Mesenchymal stem cell (in vitro differentiated cells and primary cell): ENCODE measurements at regions not wholly inside any gene's neighbourhood (a gene's known extent, or its start where the extent isn't known, plus 50 kb on each side); places are given as distances from the start of the nearest gene placed in this dataset.

Source experiments
- DNase-seq: peaks from one replicate; pipeline ENCODE4 v3.0.0-alpha.2; 2013
- H2AFZ ChIP-seq: one replicate; pipeline ENCODE4 v1.6.1; 2013; ENCODE audit warnings: low read depth, mild to moderate bottlenecking, control low read depth, inconsistent platforms, low read length, moderate library complexity
- H2AK5ac ChIP-seq: 2 replicates; pipeline ENCODE4 v1.6.1; 2013; ENCODE audit warnings: low read length, moderate library complexity, mild to moderate bottlenecking, inconsistent platforms; ENCODE audit not compliant: severe bottlenecking
- H2BK120ac ChIP-seq: one replicate; pipeline ENCODE4 v1.6.1; 2013; ENCODE audit warnings: low read depth, mild to moderate bottlenecking, inconsistent platforms, low read length, moderate library complexity
- H2BK12ac ChIP-seq, 2 experiments: one replicate each; pipeline ENCODE4 v1.6.1; 2013; ENCODE audit warnings: inconsistent platforms in 2 of 2, low read length in 2 of 2, mild to moderate bottlenecking in 2 of 2, moderate library complexity in 2 of 2, control low read depth in 1 of 2
- H2BK15ac ChIP-seq: one replicate; pipeline ENCODE4 v1.6.1; 2013; ENCODE audit warnings: mild to moderate bottlenecking, low read depth, inconsistent platforms; ENCODE audit not compliant: poor library complexity, severe bottlenecking
- H2BK5ac ChIP-seq: 2 replicates; pipeline ENCODE4 v1.6.1; 2013; ENCODE audit warnings: low read depth, mild to moderate bottlenecking, low read length, control low read depth, inconsistent platforms; ENCODE audit not compliant: poor library complexity, severe bottlenecking
- H3K14ac ChIP-seq, 2 experiments: one replicate each; pipeline ENCODE4 v1.6.1; 2013; ENCODE audit warnings: inconsistent platforms in 2 of 2, low read length in 2 of 2, control low read depth in 1 of 2, mild to moderate bottlenecking in 1 of 2, moderate library complexity in 1 of 2
- H3K18ac ChIP-seq, 2 experiments: one replicate each; pipeline ENCODE4 v1.6.1; 2013; ENCODE audit warnings: inconsistent platforms in 2 of 2, low read length in 2 of 2, control low read depth in 1 of 2, low read depth in 1 of 2, mild to moderate bottlenecking in 1 of 2
- H3K23ac ChIP-seq, 2 experiments: one replicate each; pipeline ENCODE4 v1.6.1; 2013; ENCODE audit warnings: inconsistent platforms in 2 of 2, low read length in 2 of 2, mild to moderate bottlenecking in 2 of 2, moderate library complexity in 2 of 2, control low read depth in 1 of 2
- H3K27ac ChIP-seq: 2 replicates; pipeline ENCODE4 v1.5.1; 2013; ENCODE audit warnings: mild to moderate bottlenecking, moderate library complexity, low read length, control low read depth, inconsistent platforms; ENCODE audit not compliant: poor library complexity, severe bottlenecking
- H3K27me3 ChIP-seq, 2 experiments: 2 replicates each; pipeline versions ENCODE4 v1.6.1 to v1.7.0; 2013; ENCODE audit warnings: low read length in 2 of 2, mild to moderate bottlenecking in 2 of 2, moderate library complexity in 2 of 2, control low read depth in 1 of 2, inconsistent platforms in 1 of 2; ENCODE audit not compliant: control insufficient read depth in 1 of 2, insufficient read depth in 1 of 2
- H3K36me3 ChIP-seq, 2 experiments: 2 replicates each; pipeline versions ENCODE4 v1.6.1 to v1.7.0; 2013; ENCODE audit warnings: low read length in 2 of 2, control low read depth in 1 of 2, inconsistent platforms in 1 of 2, low read depth in 1 of 2, mild to moderate bottlenecking in 1 of 2; ENCODE audit not compliant: insufficient read depth in 2 of 2, control insufficient read depth in 1 of 2
- H3K4ac ChIP-seq, 2 experiments: one replicate each; pipeline ENCODE4 v1.6.1; 2013; ENCODE audit warnings: inconsistent platforms in 2 of 2, low read length in 2 of 2, mild to moderate bottlenecking in 2 of 2, moderate library complexity in 2 of 2, control low read depth in 1 of 2, low read depth in 1 of 2
- H3K4me1 ChIP-seq: 2 replicates; pipeline ENCODE4 v1.6.1; 2013; ENCODE audit warnings: low read depth, low read length, control low read depth; ENCODE audit not compliant: control insufficient read depth, insufficient read depth
- H3K4me2 ChIP-seq: 2 replicates; pipeline ENCODE4 v1.6.1; 2013; ENCODE audit warnings: low read length, mild to moderate bottlenecking, inconsistent platforms; ENCODE audit not compliant: poor library complexity, severe bottlenecking
- H3K4me3 ChIP-seq, 2 experiments: 2 replicates each; pipeline versions ENCODE4 v1.5.1 to v1.7.0; 2013; ENCODE audit warnings: low read length in 2 of 2, mild to moderate bottlenecking in 2 of 2, control low read depth in 1 of 2, low read depth in 1 of 2; ENCODE audit not compliant: insufficient read depth in 1 of 2
- H3K79me1 ChIP-seq: replicated peaks from 2 replicates; pipeline ENCODE4 v1.6.1; 2013; ENCODE audit warnings: mild to moderate bottlenecking, control low read depth, low read length, inconsistent platforms; ENCODE audit not compliant: poor library complexity, severe bottlenecking
- H3K9ac ChIP-seq: 2 replicates; pipeline ENCODE4 v1.7.0; 2013; ENCODE audit warnings: mild to moderate bottlenecking, low read length, moderate library complexity
- H3K9me3 ChIP-seq: 2 replicates; pipeline ENCODE4 v1.7.0; 2013; ENCODE audit warnings: mild to moderate bottlenecking, low read length; ENCODE audit not compliant: control insufficient read depth
- H4K8ac ChIP-seq: one replicate; pipeline ENCODE4 v1.6.1; 2013; ENCODE audit warnings: inconsistent platforms, mild to moderate bottlenecking, low read length, moderate library complexity
- H4K91ac ChIP-seq: one replicate; pipeline ENCODE4 v1.6.1; 2013; ENCODE audit warnings: mild to moderate bottlenecking, low read length, inconsistent platforms
- WGBS: methylation state at CpG from one replicate; pipeline ENCODE4 v1.1.7; 2013; ENCODE audit warnings: mixed read lengths; 5-methylcytosine and 5-hydroxymethylcytosine counted together

DNA sequence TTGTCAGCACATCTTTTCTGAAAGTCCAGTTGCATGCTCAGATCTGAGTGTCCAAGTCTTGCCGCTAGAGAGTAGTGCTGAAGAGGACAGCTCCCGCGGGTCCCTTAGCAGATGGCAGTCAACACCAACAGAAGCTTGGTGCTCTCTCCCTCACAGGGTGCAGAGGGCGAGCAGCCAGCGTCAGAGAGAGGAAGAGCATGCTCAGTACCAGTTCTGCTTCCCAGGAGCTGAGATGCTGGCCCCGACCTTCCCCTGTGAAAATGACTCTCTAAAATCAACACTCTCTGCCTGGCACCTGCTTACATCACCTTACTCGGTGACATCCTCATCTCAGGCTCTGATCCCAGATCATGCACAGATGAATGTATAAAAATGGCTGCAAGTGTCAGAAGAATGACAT lies 86.0 kb upstream of the TWIST2 start:
- H3K27ac ChIP-seq = no peak overlapping the region
- H3K27me3 ChIP-seq = peaks cover 0 to 53% of the 10 kb centered on the region in 2 experiments
- H3K14ac ChIP-seq = no peak overlapping the region
- WGBS = 51% methylated on average over 6 of the region's 7 CpGs
- H4K91ac ChIP-seq = no peak overlapping the region
- H3K4ac ChIP-seq = no peak overlapping the region
- DNase-seq = peak; percentile 7
- H3K36me3 ChIP-seq = no peaks in the 10 kb centered on the region
- no peaks in the 10 kb centered on the region for H3K4me1 ChIP-seq
- no peak overlapping the region for H2BK15ac ChIP-seq
- no peak overlapping the region for H3K4me3 ChIP-seq
- H3K79me1 ChIP-seq = no peaks in the 10 kb centered on the region
- no peak overlapping the region for H3K23ac ChIP-seq
- H2AFZ ChIP-seq = no peak overlapping the region
- no peak overlapping the region for H3K4me2 ChIP-seq
- H3K9ac ChIP-seq = no peak overlapping the region
- H2BK12ac ChIP-seq = no peak overlapping the region
- H2AK5ac ChIP-seq = no peak overlapping the region
- H2BK120ac ChIP-seq = no peak overlapping the region
- no peak overlapping the region for H3K18ac ChIP-seq
- peaks cover 14% of the 10 kb centered on the region for H3K9me3 ChIP-seq
- no peak overlapping the region for H2BK5ac ChIP-seq
- H4K8ac ChIP-seq = no peak overlapping the region

DNA sequence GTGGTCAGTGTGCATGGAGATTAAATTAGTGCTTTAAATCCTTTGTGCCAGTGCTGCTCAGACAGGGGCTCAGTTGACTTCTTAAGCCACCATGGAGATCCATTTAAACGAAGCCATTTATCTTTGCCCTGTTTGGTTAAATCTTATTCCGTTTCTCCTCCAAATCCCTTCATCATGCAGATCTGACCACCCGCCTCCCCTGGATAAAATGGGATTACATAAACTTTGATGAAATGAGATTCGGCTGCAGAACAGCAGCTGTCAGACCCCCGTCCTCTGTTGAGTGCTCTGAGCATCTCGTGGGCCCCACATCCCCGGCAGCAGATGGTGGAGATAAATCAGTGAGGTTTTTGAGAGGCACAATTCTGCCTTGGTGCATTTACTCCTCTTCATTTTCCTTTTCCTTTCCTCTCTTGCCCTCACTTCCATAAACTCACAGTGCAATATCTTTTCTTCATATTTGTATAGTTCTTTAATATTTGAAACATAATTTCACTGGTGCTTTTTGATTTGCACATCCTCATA lies 84.4 kb upstream of the TWIST2 start:
- no peak overlapping the region for H4K91ac ChIP-seq
- H3K4ac ChIP-seq = no peak overlapping the region
- H4K8ac ChIP-seq = no peak overlapping the region
- H2BK12ac ChIP-seq = no peak overlapping the region
- no peak overlapping the region for H3K4me2 ChIP-seq
- no peaks in the 10 kb centered on the region for H3K36me3 ChIP-seq
- 70% methylated on average over 6 of the region's 7 CpGs for WGBS
- no peak for DNase-seq
- no peak overlapping the region for H3K27ac ChIP-seq
- no peak overlapping the region for H3K9ac ChIP-seq
- H2BK15ac ChIP-seq = no peak overlapping the region
- H3K4me3 ChIP-seq = no peak overlapping the region
- no peaks in the 10 kb centered on the region for H3K4me1 ChIP-seq
- H3K23ac ChIP-seq = no peak overlapping the region
- no peak overlapping the region for H2AFZ ChIP-seq
- H2AK5ac ChIP-seq = no peak overlapping the region
- H3K79me1 ChIP-seq = no peaks in the 10 kb centered on the region
- H3K27me3 ChIP-seq = peaks cover 0 to 67% of the 10 kb centered on the region in 2 experiments
- H2BK120ac ChIP-seq = no peak overlapping the region
- H3K18ac ChIP-seq = no peak overlapping the region
- H3K14ac ChIP-seq = no peak overlapping the region
- peaks cover 30% of the 10 kb centered on the region for H3K9me3 ChIP-seq
- no peak overlapping the region for H2BK5ac ChIP-seq

DNA sequence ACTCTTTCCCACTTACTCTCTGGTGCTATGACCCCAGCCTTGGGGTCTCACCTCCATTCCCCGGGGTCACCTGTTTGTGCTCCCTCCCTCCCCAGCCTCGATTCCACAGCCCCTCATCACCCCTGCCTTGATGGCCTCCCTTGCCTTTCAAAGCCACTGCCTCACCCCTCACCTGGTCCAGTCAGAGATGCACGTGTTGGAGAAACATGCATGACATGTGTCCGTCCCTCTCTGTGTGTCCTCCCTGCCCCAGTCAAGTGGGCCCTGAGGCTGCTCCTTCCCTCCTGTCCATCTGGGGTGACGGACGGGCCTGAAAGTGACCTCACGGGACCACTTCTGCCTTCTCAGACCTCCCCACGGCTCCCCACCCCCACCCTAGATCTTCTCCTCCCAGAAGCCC lies 82.3 kb upstream of the TWIST2 start:
- H3K4me3 ChIP-seq = no peak overlapping the region
- no peak overlapping the region for H3K27ac ChIP-seq
- no peak overlapping the region for H2BK12ac ChIP-seq
- 70% methylated on average over 8 of the region's 8 CpGs for WGBS
- no peak overlapping the region for H4K91ac ChIP-seq
- DNase-seq = no peak
- H2BK5ac ChIP-seq = no peak overlapping the region
- H3K36me3 ChIP-seq = no peaks in the 10 kb centered on the region
- H3K9me3 ChIP-seq = peaks cover 35% of the 10 kb centered on the region
- H2AFZ ChIP-seq = no peak overlapping the region
- no peak overlapping the region for H3K9ac ChIP-seq
- H3K18ac ChIP-seq = no peak overlapping the region
- H2AK5ac ChIP-seq = no peak overlapping the region
- no peak overlapping the region for H3K4me2 ChIP-seq
- no peak overlapping the region for H3K14ac ChIP-seq
- H4K8ac ChIP-seq = no peak overlapping the region
- no peak overlapping the region for H2BK15ac ChIP-seq
- no peak overlapping the region for H3K23ac ChIP-seq
- H3K79me1 ChIP-seq = no peaks in the 10 kb centered on the region
- H3K27me3 ChIP-seq = peaks cover 0 to 76% of the 10 kb centered on the region in 2 experiments
- H3K4ac ChIP-seq = no peak overlapping the region
- no peak overlapping the region for H2BK120ac ChIP-seq
- H3K4me1 ChIP-seq = no peaks in the 10 kb centered on the region

DNA sequence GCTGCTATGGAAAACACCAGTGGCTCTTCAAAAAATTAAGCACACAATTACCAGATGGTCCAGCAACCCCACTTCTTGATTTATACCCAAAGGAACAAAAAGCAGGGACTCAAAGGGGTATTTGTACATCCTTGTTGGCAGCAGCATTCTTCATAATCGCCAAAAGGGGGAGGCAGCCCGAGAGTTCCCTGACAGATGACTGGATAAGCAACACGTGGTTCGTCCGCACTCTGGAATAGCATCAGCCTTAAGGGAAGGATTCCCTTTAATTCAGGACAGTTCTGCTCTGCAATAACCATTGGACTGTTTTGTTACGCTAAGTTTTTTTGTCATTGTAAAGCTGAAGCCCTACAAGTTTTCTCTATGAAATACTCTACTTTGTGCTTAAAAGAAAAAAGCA lies 76.7 kb upstream of the TWIST2 start:
- no peak for DNase-seq
- H2AFZ ChIP-seq = no peak overlapping the region
- no peak overlapping the region for H3K27ac ChIP-seq
- no peak overlapping the region for H3K14ac ChIP-seq
- H3K9me3 ChIP-seq = peaks cover 34% of the 10 kb centered on the region
- H3K23ac ChIP-seq = no peak overlapping the region
- H3K36me3 ChIP-seq = no peaks in the 10 kb centered on the region
- H3K4ac ChIP-seq = no peak overlapping the region
- no peak overlapping the region for H2BK12ac ChIP-seq
- WGBS = 75% methylated on average over 6 of the region's 6 CpGs
- H3K27me3 ChIP-seq = peaks cover 0 to 33% of the 10 kb centered on the region in 2 experiments
- H3K18ac ChIP-seq = no peak overlapping the region
- H4K91ac ChIP-seq = no peak overlapping the region
- H3K4me3 ChIP-seq = no peak overlapping the region
- H3K4me2 ChIP-seq = no peak overlapping the region
- H3K79me1 ChIP-seq = no peaks in the 10 kb centered on the region
- no peak overlapping the region for H2BK120ac ChIP-seq
- H2BK15ac ChIP-seq = no peak overlapping the region
- no peak overlapping the region for H2BK5ac ChIP-seq
- no peaks in the 10 kb centered on the region for H3K4me1 ChIP-seq
- H3K9ac ChIP-seq = no peak overlapping the region
- no peak overlapping the region for H2AK5ac ChIP-seq
- H4K8ac ChIP-seq = no peak overlapping the region
